ENCODE measurements at regions not wholly inside any gene's neighbourhood (a gene's known extent, or its start where the extent isn't known, plus 50 kb on each side); places are given as distances from the start of the nearest gene placed in this dataset.

DNA sequence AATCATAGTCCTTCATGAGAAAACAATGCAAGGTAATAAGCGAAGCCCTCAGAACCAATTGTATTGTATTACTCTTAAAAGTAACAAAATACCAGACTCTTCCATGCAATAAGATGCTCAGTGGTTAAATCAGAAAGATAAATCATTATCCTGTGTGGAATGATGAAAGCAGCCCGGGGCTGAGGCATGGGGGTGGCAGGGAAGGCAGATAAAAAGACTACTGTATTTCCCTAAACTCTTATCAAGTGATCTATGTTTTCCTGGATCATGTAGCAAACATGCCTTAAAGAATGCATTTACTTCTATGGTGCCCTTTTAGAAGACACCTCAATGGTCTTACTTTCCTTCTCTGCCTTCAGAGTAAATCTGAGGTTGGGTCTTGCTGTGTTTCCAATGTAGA lies 105.6 kb upstream of the DAPK1 start:
- no peaks in the 10 kb centered on the region for H3K9me3 Mint-ChIP-seq (ENCODE audit: unreplicated experiment)
- no peak overlapping the region for H3K4me3 Mint-ChIP-seq (ENCODE audit: unreplicated experiment)
- H3K27ac Mint-ChIP-seq (ENCODE audit: low read depth, unreplicated experiment) = no peak overlapping the region
- TF ChIP-seq, protein P1, sequence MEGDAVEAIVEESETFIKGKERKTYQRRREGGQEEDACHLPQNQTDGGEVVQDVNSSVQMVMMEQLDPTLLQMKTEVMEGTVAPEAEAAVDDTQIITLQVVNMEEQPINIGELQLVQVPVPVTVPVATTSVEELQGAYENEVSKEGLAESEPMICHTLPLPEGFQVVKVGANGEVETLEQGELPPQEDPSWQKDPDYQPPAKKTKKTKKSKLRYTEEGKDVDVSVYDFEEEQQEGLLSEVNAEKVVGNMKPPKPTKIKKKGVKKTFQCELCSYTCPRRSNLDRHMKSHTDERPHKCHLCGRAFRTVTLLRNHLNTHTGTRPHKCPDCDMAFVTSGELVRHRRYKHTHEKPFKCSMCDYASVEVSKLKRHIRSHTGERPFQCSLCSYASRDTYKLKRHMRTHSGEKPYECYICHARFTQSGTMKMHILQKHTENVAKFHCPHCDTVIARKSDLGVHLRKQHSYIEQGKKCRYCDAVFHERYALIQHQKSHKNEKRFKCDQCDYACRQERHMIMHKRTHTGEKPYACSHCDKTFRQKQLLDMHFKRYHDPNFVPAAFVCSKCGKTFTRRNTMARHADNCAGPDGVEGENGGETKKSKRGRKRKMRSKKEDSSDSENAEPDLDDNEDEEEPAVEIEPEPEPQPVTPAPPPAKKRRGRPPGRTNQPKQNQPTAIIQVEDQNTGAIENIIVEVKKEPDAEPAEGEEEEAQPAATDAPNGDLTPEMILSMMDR (IDR thresholded peaks at IDR 0.05; ENCODE audit: unreplicated experiment) = no peak
- ChIA-PET CTCF (no interaction called here), POLR2A (no interaction called here)
- no peaks in the 10 kb centered on the region for H3K27me3 Mint-ChIP-seq (ENCODE audit: insufficient read depth, unreplicated experiment)
- peaks cover 6% of the 10 kb centered on the region for H3K36me3 Mint-ChIP-seq (ENCODE audit: insufficient read depth, unreplicated experiment)
- no TSS peak for BruUV-seq (replicated peaks)
- no peak for DNase-seq (ENCODE audit: unreplicated experiment)
- intact Hi-C loops (cut with micrococcal nuclease) = no loop called here
- peaks cover 21% of the 10 kb centered on the region for H3K4me1 Mint-ChIP-seq (ENCODE audit: insufficient read depth, unreplicated experiment)

DNA sequence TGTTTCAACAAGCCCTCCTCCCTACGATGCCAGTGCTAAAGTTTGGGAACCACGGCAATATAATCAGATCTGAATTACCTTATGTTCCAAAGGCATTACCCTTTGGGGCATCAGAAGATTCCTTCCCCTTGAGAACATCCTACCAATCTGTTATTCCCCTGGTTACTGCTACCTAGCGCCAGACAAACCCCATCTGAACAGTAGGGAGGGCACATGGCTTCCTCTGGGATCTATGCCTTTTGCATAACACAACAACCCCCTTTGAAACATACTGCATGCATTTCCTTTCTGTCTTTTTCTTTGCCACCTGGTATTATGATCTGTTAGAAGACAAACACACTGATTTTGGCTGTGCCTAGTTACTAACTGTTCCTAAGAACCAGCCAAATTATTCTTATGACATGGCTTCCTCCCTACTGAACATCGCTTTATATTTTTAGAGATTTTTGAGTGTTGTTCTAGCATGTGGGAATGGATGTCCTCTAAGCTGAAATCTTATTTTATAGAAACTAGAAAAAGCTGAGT lies 103.9 kb upstream of the DAPK1 start:
- intact Hi-C loops (cut with micrococcal nuclease) = no loop called here
- POLR2A ChIA-PET = no interaction called here
- Mint-ChIP-seq H3K27me3 (ENCODE audit: insufficient read depth, unreplicated experiment) (no peaks in the 10 kb centered on the region), H3K36me3 (ENCODE audit: insufficient read depth, unreplicated experiment) (peaks cover 3% of the 10 kb centered on the region), H3K9me3 (ENCODE audit: unreplicated experiment) (no peaks in the 10 kb centered on the region), H3K27ac (ENCODE audit: low read depth, unreplicated experiment) (no peak overlapping the region), H3K4me1 (ENCODE audit: insufficient read depth, unreplicated experiment) (peaks cover 14% of the 10 kb centered on the region), H3K4me3 (ENCODE audit: unreplicated experiment) (no peak overlapping the region)
- TF ChIP-seq, protein P1 (IDR thresholded peaks at IDR 0.05; ENCODE audit: unreplicated experiment) = no peak
- no peak for DNase-seq (ENCODE audit: unreplicated experiment)
- CTCF ChIA-PET = no interaction called here
- BruUV-seq (replicated peaks) = no TSS peak

DNA sequence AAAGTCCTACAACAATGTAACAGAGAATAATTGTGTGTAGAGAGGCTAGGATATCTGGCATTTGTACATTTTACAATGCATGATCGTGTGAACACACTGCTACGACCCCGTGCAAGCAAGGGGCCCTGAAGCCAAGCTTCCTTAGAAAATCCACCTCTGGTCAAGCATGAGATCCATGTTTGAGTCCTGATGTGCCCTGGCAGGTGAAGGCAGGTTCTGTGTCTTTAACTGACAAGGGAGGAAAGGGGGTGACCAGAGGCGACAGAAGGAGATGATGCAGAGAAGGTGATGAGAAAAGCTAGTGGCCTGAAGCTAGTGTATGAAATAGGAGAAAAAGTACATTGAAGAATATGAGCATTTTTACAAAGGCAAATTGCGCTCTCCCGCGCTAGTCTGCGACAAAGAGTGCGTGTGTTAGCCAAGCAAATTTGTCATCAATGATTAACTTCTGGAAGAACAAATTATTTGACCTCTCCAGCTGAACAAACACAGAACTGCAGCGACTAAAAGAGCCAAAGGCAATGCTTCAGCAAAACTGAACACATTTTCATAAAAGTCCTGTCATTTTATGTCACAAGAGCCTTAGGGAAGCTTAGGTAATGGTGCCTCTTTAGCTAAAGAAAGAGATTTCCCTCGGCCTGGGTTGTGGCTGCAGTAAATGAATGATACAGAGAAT lies 101.7 kb upstream of the DAPK1 start:
- intact Hi-C loops (cut with micrococcal nuclease) = no loop called here
- ChIA-PET POLR2A (interaction anchor here (0.7 to 2.6 kb wide), 4 partner anchors 9 to 18 kb away, joined by 3 to 13 read pairs (median 8); no protein-coding TSS in a partner anchor), CTCF (interaction anchor here (0.7 to 1.9 kb wide), 2 partner anchors 8 to 58 kb away, joined by 3 to 4 read pairs; no protein-coding TSS in a partner anchor)
- DNase-seq (ENCODE audit: unreplicated experiment) = no peak
- Mint-ChIP-seq H3K9me3 (ENCODE audit: unreplicated experiment) (no peaks in the 10 kb centered on the region), H3K36me3 (ENCODE audit: insufficient read depth, unreplicated experiment) (no peaks in the 10 kb centered on the region), H3K27me3 (ENCODE audit: insufficient read depth, unreplicated experiment) (no peaks in the 10 kb centered on the region), H3K4me1 (ENCODE audit: insufficient read depth, unreplicated experiment) (peaks cover 9% of the 10 kb centered on the region), H3K27ac (ENCODE audit: low read depth, unreplicated experiment) (no peak overlapping the region), H3K4me3 (ENCODE audit: unreplicated experiment) (no peak overlapping the region)
- TF ChIP-seq, protein P1 (IDR thresholded peaks at IDR 0.05; ENCODE audit: unreplicated experiment) = no peak
- no TSS peak for BruUV-seq (replicated peaks)

DNA sequence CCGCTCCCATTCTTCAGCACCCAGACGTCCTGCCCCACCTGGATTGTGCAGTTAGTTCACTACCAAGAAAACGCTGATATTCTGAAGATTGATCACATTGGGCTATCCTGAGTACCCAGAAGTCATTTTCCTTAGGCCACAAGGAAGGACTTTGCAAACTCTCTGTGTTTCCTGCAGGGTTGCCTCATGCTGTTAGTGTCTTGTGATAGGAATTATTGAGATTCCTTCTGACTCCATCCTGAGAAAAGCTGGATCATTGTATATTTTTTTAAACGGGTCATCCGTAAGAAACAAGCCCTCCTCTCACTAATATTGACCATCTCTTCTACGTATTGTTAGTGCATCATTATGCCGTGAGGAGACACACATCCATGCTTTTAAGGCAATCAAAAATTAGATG lies 96.0 kb upstream of the DAPK1 start:
- TF ChIP-seq, protein P1 (IDR thresholded peaks at IDR 0.05; ENCODE audit: unreplicated experiment) = no peak
- intact Hi-C loops (cut with micrococcal nuclease) = no loop called here
- CTCF ChIA-PET = interaction anchor here (1.0 kb wide), 1 partner anchor 96 kb away, joined by 5 read pairs; the partner anchor contains the start of gene DAPK1

More for the DNA sequence above, 96.0 kb upstream of the DAPK1 start:
- DNase-seq (ENCODE audit: unreplicated experiment) = no peak
- Mint-ChIP-seq H3K4me3 (ENCODE audit: unreplicated experiment) (no peak overlapping the region), H3K36me3 (ENCODE audit: insufficient read depth, unreplicated experiment) (no peaks in the 10 kb centered on the region), H3K27ac (ENCODE audit: low read depth, unreplicated experiment) (no peak overlapping the region), H3K4me1 (ENCODE audit: insufficient read depth, unreplicated experiment) (peaks cover 23% of the 10 kb centered on the region), H3K27me3 (ENCODE audit: insufficient read depth, unreplicated experiment) (no peaks in the 10 kb centered on the region), H3K9me3 (ENCODE audit: unreplicated experiment) (no peaks in the 10 kb centered on the region)
- POLR2A ChIA-PET = no interaction called here
- BruUV-seq (replicated peaks) = no TSS peak
